GM23248 (cell line): ENCODE measurements at regions not wholly inside any gene's neighbourhood (a gene's known extent, or its start where the extent isn't known, plus 50 kb on each side); places are given as distances from the start of the nearest gene placed in this dataset.
"Not testable (repeated sequence)": the region's sequence is repeated elsewhere in the genome, so short reads cannot be mapped to it uniquely, and the experiment has no call there.

Experiments used
- DNase-seq: peaks from one replicate; pipeline ENCODE4 v3.0.0-alpha.2; 2015
- H2AFZ ChIP-seq: fragments of 200-600 bp; sonication (generic); 2 replicates; pipeline ENCODE4 v1.6.1; 2016; ENCODE audit warnings: antibody characterized with exemption
- H3F3A ChIP-seq: fragments of 200-600 bp; sonication (generic); 2 replicates; pipeline ENCODE4 v1.6.1; 2016; ENCODE audit warnings: mild to moderate bottlenecking, antibody characterized with exemption, mixed run types; ENCODE audit not compliant: insufficient read depth
- H3K27ac ChIP-seq: fragments of 200-600 bp; sonication (generic); 2 replicates; pipeline ENCODE4 v1.5.1; 2016; ENCODE audit warnings: mild to moderate bottlenecking
- H3K27me3 ChIP-seq: fragments of 200-600 bp; sonication (generic); replicated peaks from 2 replicates; pipeline ENCODE4 v1.6.1; 2016; ENCODE audit warnings: mild to moderate bottlenecking; ENCODE audit not compliant: insufficient read depth
- H3K36me3 ChIP-seq: fragments of 200-600 bp; sonication (generic); 2 replicates; pipeline ENCODE4 v1.6.1; 2016; ENCODE audit warnings: low read depth, mild to moderate bottlenecking
- H3K4me1 ChIP-seq: fragments of 200-600 bp; sonication (generic); 2 replicates; pipeline ENCODE4 v1.6.1; 2016; ENCODE audit warnings: mild to moderate bottlenecking; ENCODE audit not compliant: insufficient read depth
- H3K4me2 ChIP-seq: fragments of 200-600 bp; sonication (generic); one replicate; pipeline ENCODE4 v1.6.1; 2016; ENCODE audit warnings: mild to moderate bottlenecking; ENCODE audit not compliant: unreplicated experiment
- H3K4me3 ChIP-seq: fragments of 200-600 bp; sonication (generic); 2 replicates; pipeline ENCODE4 v1.5.1; 2016; ENCODE audit warnings: mild to moderate bottlenecking
- H3K79me2 ChIP-seq: fragments of 200-600 bp; sonication (generic); 2 replicates; pipeline ENCODE4 v1.6.1; 2016; ENCODE audit warnings: mild to moderate bottlenecking; ENCODE audit not compliant: insufficient read depth
- H3K9ac ChIP-seq: fragments of 200-600 bp; sonication (generic); 2 replicates; pipeline ENCODE4 v1.6.1; 2016; ENCODE audit warnings: mild to moderate bottlenecking
- H3K9me2 ChIP-seq: fragments of 200-600 bp; sonication (generic); 2 replicates; pipeline ENCODE4 v1.6.1; 2016; ENCODE audit warnings: mixed run types, mild to moderate bottlenecking, moderate library complexity; ENCODE audit not compliant: insufficient read depth
- H3K9me3 ChIP-seq: fragments of 200-600 bp; sonication (generic); one replicate; pipeline ENCODE4 v1.6.1; 2017; ENCODE audit warnings: low read depth
- H4K20me1 ChIP-seq: fragments of 200-600 bp; sonication (generic); 2 replicates; pipeline ENCODE4 v1.6.0; 2016; ENCODE audit not compliant: insufficient read depth
- EZH2 ChIP-seq: fragments of 200-600 bp; sonication (generic); IDR thresholded peaks from 2 replicates; pipeline ENCODE4 v1.6.1; 2018; ENCODE audit warnings: antibody characterized with exemption, mild to moderate bottlenecking; ENCODE audit not compliant: insufficient read depth, poor library complexity, severe bottlenecking
- EZH2phosphoT487 ChIP-seq: fragments of 200-600 bp; sonication (generic); IDR thresholded peaks from 2 replicates; pipeline ENCODE4 v1.6.1; 2018; ENCODE audit warnings: antibody characterized with exemption, moderate library complexity, mild to moderate bottlenecking, low read depth; ENCODE audit not compliant: insufficient read depth
- WGBS, 2 experiments: methylation state at CpG; one replicate each; pipeline ENCODE4 v1.1.6; 2015 to 2017; ENCODE audit warnings: low lambda C conversion rate in 2 of 2, low coverage in 1 of 2; ENCODE audit errors: missing lambda C conversion rate in 2 of 2; 5-methylcytosine and 5-hydroxymethylcytosine counted together
- in situ Hi-C: fragments of 300-500 bp; cut with MboI; formaldehyde crosslinking; loops from 2 replicates; pipeline ENCODE4 v1.15.0; 2020

DNA sequence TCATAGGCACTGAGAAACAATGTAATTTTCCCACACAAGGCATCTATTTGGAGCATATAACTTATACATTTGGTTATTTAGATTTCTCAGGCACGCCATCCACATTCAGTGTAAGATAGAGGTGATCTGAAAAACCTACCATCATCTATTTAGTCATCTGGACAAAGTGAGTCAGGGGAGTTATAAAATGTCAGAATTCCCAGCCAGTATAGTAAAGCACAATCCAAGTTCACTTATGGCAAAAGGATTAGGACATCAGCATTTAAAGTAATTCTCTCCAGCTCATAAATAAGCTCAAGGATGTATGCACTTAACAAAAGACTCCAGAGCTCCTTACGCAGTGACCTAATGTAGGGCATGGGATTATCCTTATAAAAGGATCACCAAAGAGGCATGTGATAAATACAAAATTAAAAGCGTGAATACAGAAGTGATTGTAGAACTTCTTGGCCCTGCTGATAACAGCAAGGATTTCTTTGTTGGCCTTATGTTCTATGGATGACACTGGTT, 65.3 kb upstream of the DCLK2 start:
- H3K9ac ChIP-seq = no peak overlapping the region
- peaks cover 6% of the 10 kb centered on the region; the same call in 1 of the 2 replicates for H3F3A ChIP-seq
- WGBS, 2 experiments = 50% methylated on average over 3 of the region's 3 CpGs
- no peaks in the 10 kb centered on the region for H3K79me2 ChIP-seq
- H3K4me3 ChIP-seq = no peak overlapping the region
- no peaks in the 10 kb centered on the region for H4K20me1 ChIP-seq
- DNase-seq = peak; percentile 47
- H3K4me2 ChIP-seq = no peak overlapping the region
- no peak overlapping the region for H3K27ac ChIP-seq
- TF ChIP-seq EZH2 (no peak), EZH2phosphoT487 (no peak)
- H3K9me2 ChIP-seq = no peaks in the 10 kb centered on the region
- H2AFZ ChIP-seq = no peak overlapping the region
- H3K27me3 ChIP-seq = no peaks in the 10 kb centered on the region
- H3K4me1 ChIP-seq = peaks cover 15% of the 10 kb centered on the region
- in situ Hi-C loops = loop anchor here (10.0 kb wide), 1 partner anchor 232 kb away; no protein-coding TSS in a partner anchor
- H3K9me3 ChIP-seq = no peaks in the 10 kb centered on the region
- no peaks in the 10 kb centered on the region for H3K36me3 ChIP-seq

DNA sequence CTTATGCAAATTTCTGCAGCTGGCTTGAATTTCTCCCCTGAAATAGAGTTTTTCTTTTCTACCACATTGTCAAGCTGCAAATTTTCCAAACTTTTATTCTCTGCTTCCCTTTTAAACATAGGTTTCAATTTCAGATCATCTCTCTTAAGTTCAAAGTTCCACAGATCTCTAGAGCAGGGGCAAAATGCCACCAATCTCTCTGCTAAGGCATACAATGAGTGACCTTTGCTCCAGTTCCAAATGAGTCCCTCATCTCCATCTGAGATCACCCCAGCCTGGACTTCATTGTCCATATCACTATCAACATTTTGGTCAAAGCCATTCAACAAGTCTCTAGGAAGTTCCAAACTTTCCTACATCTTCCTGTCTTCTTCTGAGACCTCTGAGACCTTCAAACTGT, 62.3 kb upstream of the DCLK2 start:
- DNase-seq, H4K20me1 ChIP-seq, H3K4me2 ChIP-seq, H3K9ac ChIP-seq, H2AFZ ChIP-seq, H3K36me3 ChIP-seq, H3K27ac ChIP-seq, H3K9me2 ChIP-seq, H3K4me3 ChIP-seq, H3F3A ChIP-seq, H3K79me2 ChIP-seq, H3K9me3 ChIP-seq, H3K27me3 ChIP-seq: not testable (repeated sequence)
- in situ Hi-C loops = loop anchor here (10.0 kb wide), 1 partner anchor 229 kb away; no protein-coding TSS in a partner anchor
- H3K4me1 ChIP-seq = peaks cover 12% of the 10 kb centered on the region

DNA sequence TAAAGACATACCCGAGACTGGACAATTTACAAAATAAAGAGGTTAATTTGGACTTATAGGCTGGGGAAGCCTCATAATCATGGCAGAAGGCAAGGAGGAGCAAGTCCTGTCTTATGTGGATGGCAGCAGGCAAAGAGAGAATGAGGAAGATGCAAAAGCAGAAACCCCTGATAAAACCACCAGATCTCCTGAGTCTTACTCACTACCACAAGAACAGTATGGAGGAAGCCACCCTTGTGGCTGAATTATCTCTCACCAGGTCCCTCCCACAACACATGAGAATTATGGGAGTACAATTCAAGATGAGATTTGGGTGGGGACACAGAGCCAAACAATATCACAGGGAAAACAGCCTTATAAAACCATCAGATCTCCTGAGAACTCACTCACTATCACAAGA, 61.6 kb upstream of the DCLK2 start:
- H3K9me2 ChIP-seq, H3K27ac ChIP-seq, H3K4me2 ChIP-seq, H3K4me3 ChIP-seq, H4K20me1 ChIP-seq, DNase-seq, H3K27me3 ChIP-seq, H3K9me3 ChIP-seq, H3F3A ChIP-seq, H3K79me2 ChIP-seq, H3K36me3 ChIP-seq, H3K9ac ChIP-seq, H2AFZ ChIP-seq: not testable (repeated sequence)
- peaks cover 12% of the 10 kb centered on the region for H3K4me1 ChIP-seq
- 89 to 96% methylated on average over 1 of the region's 1 CpG for WGBS, 2 experiments
- in situ Hi-C loops = loop anchor here (10.0 kb wide), 1 partner anchor 228 kb away; no protein-coding TSS in a partner anchor

DNA sequence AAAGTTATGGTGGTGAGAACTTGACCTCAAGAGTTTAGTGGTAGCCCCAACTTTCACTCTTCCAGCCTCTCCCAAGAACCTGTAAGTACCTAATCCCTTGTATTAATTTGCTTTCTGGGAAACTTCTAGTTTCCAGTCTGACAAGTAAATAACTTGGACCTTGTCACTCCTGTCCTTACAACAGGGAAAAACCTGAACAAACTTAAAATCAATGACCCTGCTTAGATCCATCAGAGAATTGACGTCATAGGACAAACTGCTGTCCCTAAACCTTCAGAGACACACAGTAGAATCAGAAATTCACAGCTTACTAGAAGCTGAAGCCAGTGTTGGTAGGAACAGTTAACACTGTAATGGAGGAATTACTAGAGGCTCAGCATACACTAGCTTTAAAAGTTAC, 60.0 kb upstream of the DCLK2 start:
- no peaks in the 10 kb centered on the region; the same call in 1 of the 2 replicates for H4K20me1 ChIP-seq
- no peaks in the 10 kb centered on the region for H3F3A ChIP-seq
- DNase-seq = no peak
- H3K9me2 ChIP-seq = no peaks in the 10 kb centered on the region
- H3K9ac ChIP-seq = no peak overlapping the region
- TF ChIP-seq EZH2phosphoT487 (no peak), EZH2 (no peak)
- no peak overlapping the region for H3K4me2 ChIP-seq
- in situ Hi-C loops = loop anchor here (10.0 kb wide), 1 partner anchor 227 kb away; no protein-coding TSS in a partner anchor
- WGBS, 2 experiments = 76 to 86% methylated on average over 1 of the region's 1 CpG
- no peaks in the 10 kb centered on the region for H3K27me3 ChIP-seq
- H2AFZ ChIP-seq = no peak overlapping the region
- no peaks in the 10 kb centered on the region for H3K36me3 ChIP-seq
- peaks cover 4% of the 10 kb centered on the region; the same call in 1 of the 2 replicates for H3K4me1 ChIP-seq
- H3K9me3 ChIP-seq = no peaks in the 10 kb centered on the region
- no peak overlapping the region for H3K27ac ChIP-seq
- no peaks in the 10 kb centered on the region for H3K79me2 ChIP-seq
- H3K4me3 ChIP-seq = no peak overlapping the region

DNA sequence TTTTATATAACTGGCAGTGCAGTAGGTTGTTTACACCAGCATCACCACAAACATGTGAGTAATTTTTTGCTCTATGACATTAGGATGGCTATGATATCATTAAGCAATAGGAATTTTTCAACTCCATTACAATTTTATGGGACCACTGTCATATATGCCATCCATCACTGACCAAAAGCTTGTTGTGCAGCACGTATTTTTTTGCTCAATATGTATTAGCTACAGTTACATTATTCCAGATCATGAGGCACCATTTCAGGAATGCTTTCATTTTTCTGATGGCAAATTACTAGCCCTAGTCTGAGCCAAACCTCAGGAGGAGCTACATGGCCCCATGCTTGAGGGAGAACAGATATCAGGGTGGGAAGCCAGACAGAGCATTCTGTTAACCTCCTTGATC, 56.8 kb upstream of the DCLK2 start:
- no peak overlapping the region for H3K27ac ChIP-seq
- H3K79me2 ChIP-seq = no peaks in the 10 kb centered on the region
- TF ChIP-seq EZH2phosphoT487 (no peak), EZH2 (no peak)
- H3K4me2 ChIP-seq = no peak overlapping the region
- in situ Hi-C loops = no loop called here
- H3F3A ChIP-seq = no peaks in the 10 kb centered on the region
- H4K20me1 ChIP-seq = no peaks in the 10 kb centered on the region; the same call in 1 of the 2 replicates
- no peak for DNase-seq
- no peak overlapping the region for H3K9ac ChIP-seq
- no peaks in the 10 kb centered on the region for H3K9me2 ChIP-seq
- H3K27me3 ChIP-seq = no peaks in the 10 kb centered on the region
- no peaks in the 10 kb centered on the region for H3K4me1 ChIP-seq
- H3K9me3 ChIP-seq = no peaks in the 10 kb centered on the region
- H3K4me3 ChIP-seq = no peak overlapping the region
- no peak overlapping the region for H2AFZ ChIP-seq
- H3K36me3 ChIP-seq = no peaks in the 10 kb centered on the region
- WGBS, 2 experiments = 25 to 51% methylated on average over 1 of the region's 1 CpG
